Breast epithelium (tissue), 4 donors: ENCODE measurements at regions not wholly inside any gene's neighbourhood (a gene's known extent, or its start where the extent isn't known, plus 50 kb on each side); places are given as distances from the start of the nearest gene placed in this dataset.

Experiments
- DNase-seq, 2 donors: peaks; one replicate each; pipeline ENCODE4 v3.0.0-alpha.2; 2019; ENCODE audit warnings: low spot score in 2 of 2
- H3K27ac ChIP-seq, 2 donors: fragments of 200-600 bp; sonication (generic) in 1 of 2; one replicate each; pipeline ENCODE4 v1.5.1; 2016 to 2019; ENCODE audit warnings: mild to moderate bottlenecking in 1 of 2
- H3K27me3 ChIP-seq, 2 donors: fragments of 200-600 bp; sonication (generic) in 1 of 2; one replicate each; pipeline versions ENCODE4 v1.5.1 to v1.6.0; 2017 to 2019; ENCODE audit warnings: control low read depth in 1 of 2, mild to moderate bottlenecking in 1 of 2
- H3K36me3 ChIP-seq: fragments of 200-600 bp; one replicate; pipeline ENCODE4 v1.5.1; 2019
- H3K4me1 ChIP-seq, 2 donors: fragments of 200-600 bp; sonication (generic); one replicate each; pipeline ENCODE4 v1.5.1; 2016 to 2019; ENCODE audit warnings: control low read depth in 1 of 2
- H3K4me3 ChIP-seq, 3 donors: fragments of 200-600 bp; sonication (generic); 1 replicate in 2 of 3; 2 replicates in 1 of 3; pipeline ENCODE4 v1.5.1; 2016 to 2019; ENCODE audit warnings: mild to moderate bottlenecking in 3 of 3, moderate library complexity in 2 of 3
- H3K9me3 ChIP-seq, 2 donors: fragments of 200-600 bp; sonication (generic) in 1 of 2; one replicate each; pipeline ENCODE4 v1.5.1; 2016 to 2019; ENCODE audit warnings: control low read depth in 1 of 2
- POLR2A ChIP-seq: fragments of 450-650 bp; IDR thresholded peaks from one replicate; pipeline ENCODE4 v1.6.1; 2016; ENCODE audit warnings: antibody characterized with exemption, mild to moderate bottlenecking, moderate library complexity
- POLR2AphosphoS5 ChIP-seq, 3 donors: sonication (generic); formaldehyde crosslinking; IDR thresholded peaks; one replicate each; pipeline ENCODE4 v1.6.1; 2017; ENCODE audit warnings: antibody characterized with exemption in 3 of 3
- intact Hi-C: fragments of 100-400 bp; cut with DNase I; formaldehyde crosslinking; loops from one replicate; pipeline ENCODE4 v1.15.1; 2023; ENCODE audit warnings: low total_unique reads
- TF ChIP-seq, protein P1 (sequence below), 3 donors: fragments of 450-650 bp; IDR thresholded peaks; one replicate each; pipeline ENCODE4 v1.5.1; 2016 to 2017; ENCODE audit warnings: antibody characterized with exemption in 3 of 3, mild to moderate bottlenecking in 3 of 3, moderate library complexity in 3 of 3

GRCh38 chr3:135558150-135558783 is 407.3 kb upstream of the PPP2R3A start:
- H3K4me1 ChIP-seq: no peaks in the 10 kb centered on the region

GRCh38 chr3:135558906-135559305 is 406.6 kb upstream of the PPP2R3A start:
- TF ChIP-seq POLR2AphosphoS5 (IDR thresholded peaks at IDR 0.05) (no peak), POLR2A (no peak)
- TF ChIP-seq, protein P1, sequence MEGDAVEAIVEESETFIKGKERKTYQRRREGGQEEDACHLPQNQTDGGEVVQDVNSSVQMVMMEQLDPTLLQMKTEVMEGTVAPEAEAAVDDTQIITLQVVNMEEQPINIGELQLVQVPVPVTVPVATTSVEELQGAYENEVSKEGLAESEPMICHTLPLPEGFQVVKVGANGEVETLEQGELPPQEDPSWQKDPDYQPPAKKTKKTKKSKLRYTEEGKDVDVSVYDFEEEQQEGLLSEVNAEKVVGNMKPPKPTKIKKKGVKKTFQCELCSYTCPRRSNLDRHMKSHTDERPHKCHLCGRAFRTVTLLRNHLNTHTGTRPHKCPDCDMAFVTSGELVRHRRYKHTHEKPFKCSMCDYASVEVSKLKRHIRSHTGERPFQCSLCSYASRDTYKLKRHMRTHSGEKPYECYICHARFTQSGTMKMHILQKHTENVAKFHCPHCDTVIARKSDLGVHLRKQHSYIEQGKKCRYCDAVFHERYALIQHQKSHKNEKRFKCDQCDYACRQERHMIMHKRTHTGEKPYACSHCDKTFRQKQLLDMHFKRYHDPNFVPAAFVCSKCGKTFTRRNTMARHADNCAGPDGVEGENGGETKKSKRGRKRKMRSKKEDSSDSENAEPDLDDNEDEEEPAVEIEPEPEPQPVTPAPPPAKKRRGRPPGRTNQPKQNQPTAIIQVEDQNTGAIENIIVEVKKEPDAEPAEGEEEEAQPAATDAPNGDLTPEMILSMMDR (IDR thresholded peaks at IDR 0.05): no peak
- Histone ChIP-seq H3K4me3 (no peak overlapping the region), H3K27me3 (no peaks in the 10 kb centered on the region), H3K36me3 (no peaks in the 10 kb centered on the region), H3K4me1 (no peaks in the 10 kb centered on the region), H3K27ac (no peak overlapping the region), H3K9me3 (no peaks in the 10 kb centered on the region)
- DNase-seq: no peak
- intact Hi-C loops: no loop called here

More at GRCh38 chr3:135558150-135558783, 407.3 kb upstream of the PPP2R3A start:
- intact Hi-C loops: no loop called here
- no peak overlapping the region for H3K27ac ChIP-seq
- H3K27me3 ChIP-seq: no peaks in the 10 kb centered on the region
- H3K4me3 ChIP-seq: no peak overlapping the region
- no peaks in the 10 kb centered on the region for H3K36me3 ChIP-seq
- no peak for DNase-seq
- TF ChIP-seq, protein P1 (IDR thresholded peaks at IDR 0.05): no peak
- no peak for TF ChIP-seq POLR2A
- TF ChIP-seq POLR2AphosphoS5 (IDR thresholded peaks at IDR 0.05): no peak
- no peaks in the 10 kb centered on the region for H3K9me3 ChIP-seq

GRCh38 chr3:135559802-135560201 is 405.7 kb upstream of the PPP2R3A start:
- H3K36me3 ChIP-seq: no peaks in the 10 kb centered on the region
- TF ChIP-seq, protein P1 (IDR thresholded peaks at IDR 0.05): no peak
- TF ChIP-seq POLR2AphosphoS5 (IDR thresholded peaks at IDR 0.05) (no peak), POLR2A (no peak)
- no peaks in the 10 kb centered on the region for H3K4me1 ChIP-seq
- intact Hi-C loops: no loop called here
- no peaks in the 10 kb centered on the region for H3K9me3 ChIP-seq
- H3K27me3 ChIP-seq: no peaks in the 10 kb centered on the region
- H3K27ac ChIP-seq: no peak overlapping the region
- DNase-seq: no peak
- H3K4me3 ChIP-seq: no peak overlapping the region

DNA sequence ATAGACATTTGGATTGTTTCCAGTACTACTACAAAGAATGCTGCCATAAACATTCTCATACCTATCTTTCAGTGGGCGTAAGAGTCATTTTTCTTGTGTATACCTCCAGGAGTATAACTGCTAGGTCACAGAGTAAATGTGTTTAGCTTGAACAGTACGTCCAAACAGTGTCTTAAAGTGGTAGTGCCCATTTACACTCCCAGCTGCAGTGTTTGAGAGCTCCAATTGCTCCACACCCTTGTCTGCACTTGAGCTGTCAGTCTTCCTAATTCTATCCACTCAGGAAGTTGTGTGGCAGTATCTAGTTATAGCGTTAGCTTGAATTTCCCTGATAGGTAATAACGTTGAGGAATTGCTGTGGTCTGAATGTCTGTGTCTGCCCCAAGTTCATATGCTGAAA is 404.7 kb upstream of the PPP2R3A start:
- TF ChIP-seq POLR2AphosphoS5 (IDR thresholded peaks at IDR 0.05) (no peak), POLR2A (no peak)
- TF ChIP-seq, protein P1 (IDR thresholded peaks at IDR 0.05): no peak
- H3K9me3 ChIP-seq: no peaks in the 10 kb centered on the region
- H3K4me3 ChIP-seq: no peak overlapping the region
- no peaks in the 10 kb centered on the region for H3K27me3 ChIP-seq
- H3K4me1 ChIP-seq: no peaks in the 10 kb centered on the region
- intact Hi-C loops: no loop called here
- H3K36me3 ChIP-seq: no peaks in the 10 kb centered on the region
- H3K27ac ChIP-seq: no peak overlapping the region
- DNase-seq: no peak

- H3K9me3 ChIP-seq: no peaks in the 10 kb centered on the region
- TF ChIP-seq POLR2A (no peak), POLR2AphosphoS5 (IDR thresholded peaks at IDR 0.05) (no peak)
- TF ChIP-seq, protein P1 (IDR thresholded peaks at IDR 0.05): no peak
- H3K36me3 ChIP-seq: no peaks in the 10 kb centered on the region
- intact Hi-C loops: no loop called here
- H3K4me3 ChIP-seq: no peak overlapping the region
- no peaks in the 10 kb centered on the region for H3K27me3 ChIP-seq
- no peaks in the 10 kb centered on the region for H3K4me1 ChIP-seq
- no peak for DNase-seq
- no peak overlapping the region for H3K27ac ChIP-seq
These were observed 400.8 kb upstream of the PPP2R3A start for GRCh38 chr3:135564696-135565095.
